ENCODE measurements at regions not wholly inside any gene's neighbourhood (a gene's known extent, or its start where the extent isn't known, plus 50 kb on each side); places are given as distances from the start of the nearest gene placed in this dataset.

- no peaks in the 10 kb centered on the region for H3K9me2 ChIP-seq (replicated peaks; ENCODE audit: insufficient read depth)
- TF ChIP-seq CTCF (IDR thresholded peaks at IDR 0.05; ENCODE audit: poor library complexity) = no peak
- no peak overlapping the region for H3K27ac ChIP-seq
- H3K4me1 ChIP-seq (ENCODE audit: insufficient read depth) = no peaks in the 10 kb centered on the region
- H3K4me3 ChIP-seq = no peak overlapping the region
- no peak for DNase-seq (ENCODE audit: low spot score)
- 95% methylated on average over 4 of the region's 4 CpGs for WGBS (ENCODE audit: low lambda C conversion rate, missing lambda C conversion rate)
- H3K36me3 ChIP-seq (replicated peaks; ENCODE audit: insufficient read depth, low read depth) = no peaks in the 10 kb centered on the region
- no peaks in the 10 kb centered on the region for H3K9me3 ChIP-seq (ENCODE audit: low read depth)
- no peaks in the 10 kb centered on the region for H4K20me1 ChIP-seq (ENCODE audit: insufficient read depth, poor library complexity, severe bottlenecking)
- H3K4me2 ChIP-seq = no peak overlapping the region
- no peaks in the 10 kb centered on the region for H3K79me2 ChIP-seq
- no peaks in the 10 kb centered on the region for H3K27me3 ChIP-seq
- no peak overlapping the region for H2AFZ ChIP-seq
Measured at GRCh38 chr11:69563306-69563705, 77.7 kb upstream of the CCND1 start.

GRCh38 chr11:69563946-69564775, 76.8 kb upstream of the CCND1 start:
- WGBS (ENCODE audit: low lambda C conversion rate, missing lambda C conversion rate) = 82% methylated on average over 10 of the region's 10 CpGs
- no peaks in the 10 kb centered on the region for H3K9me2 ChIP-seq (replicated peaks; ENCODE audit: insufficient read depth)
- H3K79me2 ChIP-seq = no peaks in the 10 kb centered on the region
- no peaks in the 10 kb centered on the region for H3K4me1 ChIP-seq (ENCODE audit: insufficient read depth)
- no peak overlapping the region for H3K4me2 ChIP-seq
- DNase-seq (ENCODE audit: low spot score) = no peak
- H3K27me3 ChIP-seq = no peaks in the 10 kb centered on the region
- TF ChIP-seq EZH2phosphoT487 (IDR thresholded peaks at IDR 0.05; ENCODE audit: low read depth, severe bottlenecking, unreplicated experiment) (no peak), CTCF (IDR thresholded peaks at IDR 0.05; ENCODE audit: poor library complexity) (no peak), EZH2 (IDR thresholded peaks at IDR 0.05; ENCODE audit: borderline replicate concordance) (no peak)
- H2AFZ ChIP-seq = no peak overlapping the region
- no peak overlapping the region for H3K4me3 ChIP-seq
- no peaks in the 10 kb centered on the region for H4K20me1 ChIP-seq (ENCODE audit: insufficient read depth, poor library complexity, severe bottlenecking)
- no peak overlapping the region for H3K27ac ChIP-seq
- no peaks in the 10 kb centered on the region for H3K36me3 ChIP-seq (replicated peaks; ENCODE audit: insufficient read depth, low read depth)
- no peaks in the 10 kb centered on the region for H3K9me3 ChIP-seq (ENCODE audit: low read depth)

- WGBS (ENCODE audit: low lambda C conversion rate, missing lambda C conversion rate) = 94% methylated on average over 3 of the region's 3 CpGs
- Histone ChIP-seq H3K4me1 (ENCODE audit: insufficient read depth) (no peaks in the 10 kb centered on the region), H3K9me2 (replicated peaks; ENCODE audit: insufficient read depth) (no peaks in the 10 kb centered on the region), H3K36me3 (replicated peaks; ENCODE audit: insufficient read depth, low read depth) (no peaks in the 10 kb centered on the region), H3K4me3 (no peak overlapping the region), H3K9me3 (ENCODE audit: low read depth) (no peaks in the 10 kb centered on the region), H4K20me1 (ENCODE audit: insufficient read depth, poor library complexity, severe bottlenecking) (no peaks in the 10 kb centered on the region), H3K79me2 (no peaks in the 10 kb centered on the region), H3K27me3 (no peaks in the 10 kb centered on the region), H2AFZ (no peak overlapping the region), H3K27ac (no peak overlapping the region), H3K4me2 (no peak overlapping the region)
- no peak for TF ChIP-seq CTCF (IDR thresholded peaks at IDR 0.05; ENCODE audit: poor library complexity)
- no peak for TF ChIP-seq EZH2 (IDR thresholded peaks at IDR 0.05; ENCODE audit: borderline replicate concordance)
- TF ChIP-seq EZH2phosphoT487 (IDR thresholded peaks at IDR 0.05; ENCODE audit: low read depth, severe bottlenecking, unreplicated experiment) = no peak
- DNase-seq (ENCODE audit: low spot score) = no peak
Measured at GRCh38 chr11:69566001-69566400, 75.0 kb upstream of the CCND1 start.

All from hepatocyte (in vitro differentiated cells).